H9 (cell line): ENCODE measurements at regions not wholly inside any gene's neighbourhood (a gene's known extent, or its start where the extent isn't known, plus 50 kb on each side); places are given as distances from the start of the nearest gene placed in this dataset.

Experiments
- DNase-seq: peaks from one replicate; pipeline ENCODE4 v3.0.0-alpha.2; 2017
- H2AFZ ChIP-seq: one replicate; pipeline ENCODE4 v1.6.1; 2013; ENCODE audit warnings: mild to moderate bottlenecking, low read length, control low read depth, moderate library complexity
- H2AK5ac ChIP-seq: 2 replicates; pipeline ENCODE4 v1.6.1; 2013; ENCODE audit warnings: low read length, control low read depth, mixed read lengths; ENCODE audit not compliant: insufficient read length
- H2BK120ac ChIP-seq: one replicate; pipeline ENCODE4 v1.6.1; 2013; ENCODE audit warnings: low read depth, mild to moderate bottlenecking, low read length, control low read depth, inconsistent platforms; ENCODE audit not compliant: poor library complexity, severe bottlenecking
- H2BK12ac ChIP-seq: 2 replicates; pipeline ENCODE4 v1.6.1; 2013; ENCODE audit warnings: low read length, control low read depth, mixed read lengths, low read depth; ENCODE audit not compliant: insufficient read length
- H2BK15ac ChIP-seq: 2 replicates; pipeline ENCODE4 v1.6.1; 2013; ENCODE audit warnings: low read depth, low read length, control low read depth
- H2BK20ac ChIP-seq: one replicate; pipeline ENCODE4 v1.6.1; 2013; ENCODE audit warnings: low read depth, mild to moderate bottlenecking, low read length, control low read depth, inconsistent platforms; ENCODE audit not compliant: poor library complexity, severe bottlenecking
- H2BK5ac ChIP-seq: 2 replicates; pipeline ENCODE4 v1.6.1; 2013; ENCODE audit warnings: low read length, control low read depth, mixed read lengths; ENCODE audit not compliant: insufficient read length
- H3K14ac ChIP-seq: 2 replicates; pipeline ENCODE4 v1.6.1; 2013; ENCODE audit warnings: low read length, control low read depth; ENCODE audit not compliant: insufficient read depth
- H3K18ac ChIP-seq: 2 replicates; pipeline ENCODE4 v1.6.1; 2013; ENCODE audit warnings: low read depth, mild to moderate bottlenecking, mixed read lengths, low read length, control low read depth; ENCODE audit not compliant: insufficient read length
- H3K23ac ChIP-seq: 2 replicates; pipeline ENCODE4 v1.6.1; 2013; ENCODE audit warnings: low read length, control low read depth, mixed read lengths, low read depth; ENCODE audit not compliant: insufficient read length
- H3K23me2 ChIP-seq: 2 replicates; pipeline ENCODE4 v1.6.1; 2013; ENCODE audit warnings: low read depth, mild to moderate bottlenecking, mixed read lengths, low read length, control low read depth; ENCODE audit not compliant: insufficient read length, poor library complexity, severe bottlenecking
- H3K27ac ChIP-seq: 2 replicates; pipeline ENCODE4 v1.5.1; 2013; ENCODE audit warnings: low read length, control low read depth, mixed read lengths, low read depth; ENCODE audit not compliant: insufficient read length
- H3K27me3 ChIP-seq: 2 replicates; pipeline ENCODE4 v1.6.1; 2013; ENCODE audit warnings: low read length, control low read depth, inconsistent platforms; ENCODE audit not compliant: insufficient read depth
- H3K4ac ChIP-seq: 2 replicates; pipeline ENCODE4 v1.6.1; 2013; ENCODE audit warnings: low read depth, mild to moderate bottlenecking, control low read depth, inconsistent platforms, low read length, moderate library complexity
- H3K4me1 ChIP-seq: 2 replicates; pipeline ENCODE4 v1.6.1; 2013; ENCODE audit warnings: low read length, control low read depth, inconsistent platforms; ENCODE audit not compliant: insufficient read depth
- H3K4me2 ChIP-seq: 2 replicates; pipeline ENCODE4 v1.6.1; 2013; ENCODE audit warnings: low read length, control low read depth, mixed read lengths; ENCODE audit not compliant: insufficient read length, insufficient read depth
- H3K56ac ChIP-seq: 2 replicates; pipeline ENCODE4 v1.6.1; 2013; ENCODE audit warnings: low read depth, mild to moderate bottlenecking, mixed read lengths, low read length, control low read depth; ENCODE audit not compliant: insufficient read length
- H3K79me1 ChIP-seq: 2 replicates; pipeline ENCODE4 v1.6.1; 2013; ENCODE audit warnings: low read depth, mild to moderate bottlenecking, moderate library complexity, low read length, control low read depth, inconsistent platforms; ENCODE audit not compliant: insufficient read depth, poor library complexity, severe bottlenecking
- H3K79me2 ChIP-seq: 2 replicates; pipeline ENCODE4 v1.6.1; 2013; ENCODE audit warnings: low read length, control low read depth, inconsistent platforms; ENCODE audit not compliant: insufficient read depth
- H3K9ac ChIP-seq: 2 replicates; pipeline ENCODE4 v1.6.1; 2013; ENCODE audit warnings: low read length, control low read depth, mixed read lengths; ENCODE audit not compliant: insufficient read length; ENCODE audit errors: extremely low read depth
- H3K9me3 ChIP-seq: one replicate; pipeline ENCODE4 v1.6.1; 2013; ENCODE audit warnings: low read depth, low read length, inconsistent platforms; ENCODE audit not compliant: control insufficient read depth
- H3T11ph ChIP-seq: one replicate; pipeline ENCODE4 v1.6.1; 2013; ENCODE audit warnings: mild to moderate bottlenecking, low read length, control low read depth, inconsistent platforms
- H4K20me1 ChIP-seq: one replicate; pipeline ENCODE4 v1.6.1; 2013; ENCODE audit not compliant: control insufficient read depth, insufficient read length, insufficient read depth
- H4K5ac ChIP-seq: 2 replicates; pipeline ENCODE4 v1.6.1; 2013; ENCODE audit warnings: low read depth, mild to moderate bottlenecking, mixed read lengths, low read length, control low read depth; ENCODE audit not compliant: insufficient read length
- H4K8ac ChIP-seq: replicated peaks from 2 replicates; pipeline ENCODE4 v1.6.1; 2013; ENCODE audit warnings: low read length, control low read depth, mixed read lengths, low read depth; ENCODE audit not compliant: insufficient read length
- H4K91ac ChIP-seq: 2 replicates; pipeline ENCODE4 v1.6.1; 2013; ENCODE audit warnings: low read depth, mild to moderate bottlenecking, moderate library complexity, mixed read lengths, low read length, control low read depth; ENCODE audit not compliant: insufficient read length
- H3K27ac Mint-ChIP-seq, 3 experiments: 2 replicates in 2 of 3; 3 replicates in 1 of 3; pipeline ENCODE4 v1.8.0; 2020 to 2021; ENCODE audit warnings: mixed read lengths in 3 of 3, mild to moderate bottlenecking in 1 of 3, moderate library complexity in 1 of 3
- H3K27me3 Mint-ChIP-seq: 2 replicates; pipeline ENCODE4 v1.8.0; 2021; ENCODE audit warnings: low read depth, mild to moderate bottlenecking, moderate library complexity, mixed read lengths
- H3K36me3 Mint-ChIP-seq, 3 experiments: 2 replicates in 2 of 3; 3 replicates in 1 of 3; pipeline ENCODE4 v1.8.0; 2020 to 2021; ENCODE audit warnings: low read depth in 3 of 3, mixed read lengths in 3 of 3; ENCODE audit not compliant: insufficient read depth in 1 of 3
- H3K4me1 Mint-ChIP-seq, 2 experiments: 2 replicates each; pipeline ENCODE4 v1.8.0; 2020; ENCODE audit warnings: mixed read lengths in 2 of 2
- H3K4me3 Mint-ChIP-seq, 2 experiments: 2 replicates in 1 of 2; 3 replicates in 1 of 2; pipeline ENCODE4 v1.8.0; 2020 to 2021; ENCODE audit warnings: mild to moderate bottlenecking in 2 of 2, mixed read lengths in 2 of 2, moderate library complexity in 1 of 2
- H3K9me3 Mint-ChIP-seq, 2 experiments: 2 replicates in 1 of 2; 3 replicates in 1 of 2; pipeline ENCODE4 v1.8.0; 2020; ENCODE audit warnings: mild to moderate bottlenecking in 2 of 2, mixed read lengths in 2 of 2, moderate library complexity in 1 of 2
- WGBS: extraction: QIAGEN DNeasy Blood & Tissue Kit; methylation state at CpG from one replicate; pipeline ENCODE4 v1.1.7; 2013; ENCODE audit warnings: missing lambda C conversion rate, low lambda C conversion rate, mixed read lengths; ENCODE audit not compliant: insufficient read length; ENCODE audit errors: extremely low coverage; 5-methylcytosine and 5-hydroxymethylcytosine counted together
- TF ChIP-seq, protein P1 (sequence below): fragments of 200-600 bp; sonication (generic); conservative IDR thresholded peaks from 3 replicates; pipeline ENCODE4 v1.8.0; 2021; ENCODE audit warnings: antibody characterized with exemption, mild to moderate bottlenecking

- Histone ChIP-seq H2BK15ac (no peak overlapping the region), H3K27me3 (no peaks in the 10 kb centered on the region), H3K18ac (no peak overlapping the region), H4K20me1 (no peaks in the 10 kb centered on the region), H3K4ac (no peak overlapping the region), H3K14ac (no peak overlapping the region), H2BK120ac (no peak overlapping the region), H3K4me1 (no peaks in the 10 kb centered on the region), H3K79me2 (no peaks in the 10 kb centered on the region), H2AK5ac (no peak overlapping the region), H3K79me1 (no peaks in the 10 kb centered on the region), H3T11ph (no peak overlapping the region), H3K23me2 (no peaks in the 10 kb centered on the region), H4K91ac (no peak overlapping the region), H4K5ac (no peak overlapping the region), H2BK5ac (no peak overlapping the region), H3K27ac (no peak overlapping the region), H3K9me3 (no peaks in the 10 kb centered on the region), H3K23ac (no peak overlapping the region), H3K9ac (no peak overlapping the region), H3K4me2 (no peak overlapping the region), H2AFZ (no peak overlapping the region), H3K56ac (no peak overlapping the region), H2BK20ac (no peak overlapping the region), H4K8ac (no peak overlapping the region), H2BK12ac (no peak overlapping the region)
- TF ChIP-seq, protein P1, sequence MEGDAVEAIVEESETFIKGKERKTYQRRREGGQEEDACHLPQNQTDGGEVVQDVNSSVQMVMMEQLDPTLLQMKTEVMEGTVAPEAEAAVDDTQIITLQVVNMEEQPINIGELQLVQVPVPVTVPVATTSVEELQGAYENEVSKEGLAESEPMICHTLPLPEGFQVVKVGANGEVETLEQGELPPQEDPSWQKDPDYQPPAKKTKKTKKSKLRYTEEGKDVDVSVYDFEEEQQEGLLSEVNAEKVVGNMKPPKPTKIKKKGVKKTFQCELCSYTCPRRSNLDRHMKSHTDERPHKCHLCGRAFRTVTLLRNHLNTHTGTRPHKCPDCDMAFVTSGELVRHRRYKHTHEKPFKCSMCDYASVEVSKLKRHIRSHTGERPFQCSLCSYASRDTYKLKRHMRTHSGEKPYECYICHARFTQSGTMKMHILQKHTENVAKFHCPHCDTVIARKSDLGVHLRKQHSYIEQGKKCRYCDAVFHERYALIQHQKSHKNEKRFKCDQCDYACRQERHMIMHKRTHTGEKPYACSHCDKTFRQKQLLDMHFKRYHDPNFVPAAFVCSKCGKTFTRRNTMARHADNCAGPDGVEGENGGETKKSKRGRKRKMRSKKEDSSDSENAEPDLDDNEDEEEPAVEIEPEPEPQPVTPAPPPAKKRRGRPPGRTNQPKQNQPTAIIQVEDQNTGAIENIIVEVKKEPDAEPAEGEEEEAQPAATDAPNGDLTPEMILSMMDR: no peak
- Mint-ChIP-seq H3K9me3 (no peaks in the 10 kb centered on the region), H3K27ac (no peak overlapping the region), H3K4me1 (no peaks in the 10 kb centered on the region), H3K4me3 (no peak overlapping the region), H3K27me3 (no peaks in the 10 kb centered on the region), H3K36me3 (no peaks in the 10 kb centered on the region)
- no CpG with 5 or more reads among the region's 3 CpGs for WGBS
- no peak for DNase-seq
These were observed 390.7 kb downstream of the ARL4A start for GRCh38 chr7:13078105-13078504.
